ENCODE measurements at regions not wholly inside any gene's neighbourhood (a gene's known extent, or its start where the extent isn't known, plus 50 kb on each side); places are given as distances from the start of the nearest gene placed in this dataset.

- Histone ChIP-seq H3K4me3 (no peak overlapping the region), H3K36me3 (peaks cover 0 to 22% (median 0%) of the 10 kb centered on the region in 6 donors), H3K27me3 (replicated peaks in 1 of 7) (no peaks in the 10 kb centered on the region), H3K9me3 (peaks cover 0 to 24% (median 7%) of the 10 kb centered on the region in 8 donors), H3K4me1 (peaks cover 13 to 64% (median 36%) of the 10 kb centered on the region in 6 donors), H3K27ac (peak overlapping the region in 6 of 8 donors; percentile 3 to 90 (median 38))
- DNase-seq: no peak
- 96 to 100% (median 98%) methylated on average over 1 of the region's 1 CpG for WGBS, 5 donors
- intact Hi-C loops (cut with DNase I; ENCODE audit: low total_unique reads): no loop called here
- TF ChIP-seq POLR2AphosphoS5 (IDR thresholded peaks at IDR 0.05): no peak
- TF ChIP-seq CTCF (IDR thresholded peaks at IDR 0.05 in 8 of 11, conservative IDR thresholded peaks at IDR 0.05 in 3 of 11): no peak
- no peak for TF ChIP-seq POLR2A (IDR thresholded peaks at IDR 0.05)
Measured at GRCh38 chr12:31877884-31878283, 81.3 kb upstream of the RESF1 start.

- no peak for DNase-seq
- intact Hi-C loops (cut with DNase I; ENCODE audit: low total_unique reads): no loop called here
- H3K4me1 ChIP-seq: peaks cover 13 to 57% (median 36%) of the 10 kb centered on the region in 6 donors
- WGBS, 5 donors: 58 to 73% (median 70%) methylated on average over 10 to 13 of the region's 13 CpGs
- peak overlapping the region in 7 of 8 donors; percentile 1 to 90 (median 84) for H3K27ac ChIP-seq
- H3K27me3 ChIP-seq (replicated peaks in 1 of 7): no peaks in the 10 kb centered on the region
- peaks cover 0 to 19% (median 0%) of the 10 kb centered on the region in 8 donors for H3K9me3 ChIP-seq
- peaks cover 0 to 27% (median 2%) of the 10 kb centered on the region in 6 donors for H3K36me3 ChIP-seq
- TF ChIP-seq POLR2AphosphoS5 (IDR thresholded peaks at IDR 0.05) (no peak), CTCF (IDR thresholded peaks at IDR 0.05 in 8 of 11, conservative IDR thresholded peaks at IDR 0.05 in 3 of 11) (no peak), POLR2A (IDR thresholded peaks at IDR 0.05) (no peak)
- peak overlapping the region in 1 of 8 donors; percentile 8 for H3K4me3 ChIP-seq
Measured at GRCh38 chr12:31876568-31877424, 82.4 kb upstream of the RESF1 start.

- Histone ChIP-seq H3K4me3 (no peak overlapping the region), H3K27me3 (replicated peaks in 1 of 7) (no peaks in the 10 kb centered on the region), H3K4me1 (peaks cover 13 to 52% (median 36%) of the 10 kb centered on the region in 6 donors), H3K27ac (peak overlapping the region; percentile 69 to 90 (median 84)), H3K9me3 (peaks cover 0 to 19% (median 2%) of the 10 kb centered on the region in 8 donors), H3K36me3 (peaks cover 0 to 27% (median 2%) of the 10 kb centered on the region in 6 donors)
- intact Hi-C loops (cut with DNase I; ENCODE audit: low total_unique reads): no loop called here
- TF ChIP-seq POLR2AphosphoS5 (IDR thresholded peaks at IDR 0.05): no peak
- no peak for TF ChIP-seq CTCF (IDR thresholded peaks at IDR 0.05 in 8 of 11, conservative IDR thresholded peaks at IDR 0.05 in 3 of 11)
- no peak for TF ChIP-seq POLR2A (IDR thresholded peaks at IDR 0.05)
- DNase-seq: no peak
- WGBS, 5 donors: 81 to 88% (median 86%) methylated on average over 8 of the region's 8 CpGs
Measured at GRCh38 chr12:31875609-31875964, 83.6 kb upstream of the RESF1 start.

GRCh38 chr12:31874961-31875608 lies 84.1 kb upstream of the RESF1 start:
- TF ChIP-seq POLR2A (IDR thresholded peaks at IDR 0.05) (no peak), POLR2AphosphoS5 (IDR thresholded peaks at IDR 0.05) (peak in 2 of 3 donors; percentile 58 to 82)
- DNase-seq: peak; percentile 84
- H3K27ac ChIP-seq: peak overlapping the region; percentile 69 to 90 (median 84)
- intact Hi-C loops (cut with DNase I; ENCODE audit: low total_unique reads): no loop called here
- H3K27me3 ChIP-seq (replicated peaks in 1 of 7): no peaks in the 10 kb centered on the region
- peaks cover 13 to 50% (median 37%) of the 10 kb centered on the region in 6 donors for H3K4me1 ChIP-seq
- 11 to 19% (median 15%) methylated on average over 6 of the region's 6 CpGs for WGBS, 5 donors
- H3K4me3 ChIP-seq: peak overlapping the region in 1 of 8 donors; percentile 14
- peaks cover 0 to 27% (median 2%) of the 10 kb centered on the region in 6 donors for H3K36me3 ChIP-seq
- peaks cover 0 to 21% (median 2%) of the 10 kb centered on the region in 8 donors for H3K9me3 ChIP-seq

All from spleen (tissue), 11 donors.